ENCODE measurements at regions not wholly inside any gene's neighbourhood (a gene's known extent, or its start where the extent isn't known, plus 50 kb on each side); places are given as distances from the start of the nearest gene placed in this dataset.

GRCh38 chr10:117788911-117789310 lies 246.4 kb downstream of the EMX2 start (continued):
- TF ChIP-seq ATF2 (IDR thresholded peaks at IDR 0.05; ENCODE audit: low read length) = no peak
- TF ChIP-seq POLR2A (IDR thresholded peaks at IDR 0.05; ENCODE audit: control extremely low read depth in 1 of 2, low read depth in 2 of 2, low read length in 2 of 2) = no peak
- TF ChIP-seq, protein P1, sequence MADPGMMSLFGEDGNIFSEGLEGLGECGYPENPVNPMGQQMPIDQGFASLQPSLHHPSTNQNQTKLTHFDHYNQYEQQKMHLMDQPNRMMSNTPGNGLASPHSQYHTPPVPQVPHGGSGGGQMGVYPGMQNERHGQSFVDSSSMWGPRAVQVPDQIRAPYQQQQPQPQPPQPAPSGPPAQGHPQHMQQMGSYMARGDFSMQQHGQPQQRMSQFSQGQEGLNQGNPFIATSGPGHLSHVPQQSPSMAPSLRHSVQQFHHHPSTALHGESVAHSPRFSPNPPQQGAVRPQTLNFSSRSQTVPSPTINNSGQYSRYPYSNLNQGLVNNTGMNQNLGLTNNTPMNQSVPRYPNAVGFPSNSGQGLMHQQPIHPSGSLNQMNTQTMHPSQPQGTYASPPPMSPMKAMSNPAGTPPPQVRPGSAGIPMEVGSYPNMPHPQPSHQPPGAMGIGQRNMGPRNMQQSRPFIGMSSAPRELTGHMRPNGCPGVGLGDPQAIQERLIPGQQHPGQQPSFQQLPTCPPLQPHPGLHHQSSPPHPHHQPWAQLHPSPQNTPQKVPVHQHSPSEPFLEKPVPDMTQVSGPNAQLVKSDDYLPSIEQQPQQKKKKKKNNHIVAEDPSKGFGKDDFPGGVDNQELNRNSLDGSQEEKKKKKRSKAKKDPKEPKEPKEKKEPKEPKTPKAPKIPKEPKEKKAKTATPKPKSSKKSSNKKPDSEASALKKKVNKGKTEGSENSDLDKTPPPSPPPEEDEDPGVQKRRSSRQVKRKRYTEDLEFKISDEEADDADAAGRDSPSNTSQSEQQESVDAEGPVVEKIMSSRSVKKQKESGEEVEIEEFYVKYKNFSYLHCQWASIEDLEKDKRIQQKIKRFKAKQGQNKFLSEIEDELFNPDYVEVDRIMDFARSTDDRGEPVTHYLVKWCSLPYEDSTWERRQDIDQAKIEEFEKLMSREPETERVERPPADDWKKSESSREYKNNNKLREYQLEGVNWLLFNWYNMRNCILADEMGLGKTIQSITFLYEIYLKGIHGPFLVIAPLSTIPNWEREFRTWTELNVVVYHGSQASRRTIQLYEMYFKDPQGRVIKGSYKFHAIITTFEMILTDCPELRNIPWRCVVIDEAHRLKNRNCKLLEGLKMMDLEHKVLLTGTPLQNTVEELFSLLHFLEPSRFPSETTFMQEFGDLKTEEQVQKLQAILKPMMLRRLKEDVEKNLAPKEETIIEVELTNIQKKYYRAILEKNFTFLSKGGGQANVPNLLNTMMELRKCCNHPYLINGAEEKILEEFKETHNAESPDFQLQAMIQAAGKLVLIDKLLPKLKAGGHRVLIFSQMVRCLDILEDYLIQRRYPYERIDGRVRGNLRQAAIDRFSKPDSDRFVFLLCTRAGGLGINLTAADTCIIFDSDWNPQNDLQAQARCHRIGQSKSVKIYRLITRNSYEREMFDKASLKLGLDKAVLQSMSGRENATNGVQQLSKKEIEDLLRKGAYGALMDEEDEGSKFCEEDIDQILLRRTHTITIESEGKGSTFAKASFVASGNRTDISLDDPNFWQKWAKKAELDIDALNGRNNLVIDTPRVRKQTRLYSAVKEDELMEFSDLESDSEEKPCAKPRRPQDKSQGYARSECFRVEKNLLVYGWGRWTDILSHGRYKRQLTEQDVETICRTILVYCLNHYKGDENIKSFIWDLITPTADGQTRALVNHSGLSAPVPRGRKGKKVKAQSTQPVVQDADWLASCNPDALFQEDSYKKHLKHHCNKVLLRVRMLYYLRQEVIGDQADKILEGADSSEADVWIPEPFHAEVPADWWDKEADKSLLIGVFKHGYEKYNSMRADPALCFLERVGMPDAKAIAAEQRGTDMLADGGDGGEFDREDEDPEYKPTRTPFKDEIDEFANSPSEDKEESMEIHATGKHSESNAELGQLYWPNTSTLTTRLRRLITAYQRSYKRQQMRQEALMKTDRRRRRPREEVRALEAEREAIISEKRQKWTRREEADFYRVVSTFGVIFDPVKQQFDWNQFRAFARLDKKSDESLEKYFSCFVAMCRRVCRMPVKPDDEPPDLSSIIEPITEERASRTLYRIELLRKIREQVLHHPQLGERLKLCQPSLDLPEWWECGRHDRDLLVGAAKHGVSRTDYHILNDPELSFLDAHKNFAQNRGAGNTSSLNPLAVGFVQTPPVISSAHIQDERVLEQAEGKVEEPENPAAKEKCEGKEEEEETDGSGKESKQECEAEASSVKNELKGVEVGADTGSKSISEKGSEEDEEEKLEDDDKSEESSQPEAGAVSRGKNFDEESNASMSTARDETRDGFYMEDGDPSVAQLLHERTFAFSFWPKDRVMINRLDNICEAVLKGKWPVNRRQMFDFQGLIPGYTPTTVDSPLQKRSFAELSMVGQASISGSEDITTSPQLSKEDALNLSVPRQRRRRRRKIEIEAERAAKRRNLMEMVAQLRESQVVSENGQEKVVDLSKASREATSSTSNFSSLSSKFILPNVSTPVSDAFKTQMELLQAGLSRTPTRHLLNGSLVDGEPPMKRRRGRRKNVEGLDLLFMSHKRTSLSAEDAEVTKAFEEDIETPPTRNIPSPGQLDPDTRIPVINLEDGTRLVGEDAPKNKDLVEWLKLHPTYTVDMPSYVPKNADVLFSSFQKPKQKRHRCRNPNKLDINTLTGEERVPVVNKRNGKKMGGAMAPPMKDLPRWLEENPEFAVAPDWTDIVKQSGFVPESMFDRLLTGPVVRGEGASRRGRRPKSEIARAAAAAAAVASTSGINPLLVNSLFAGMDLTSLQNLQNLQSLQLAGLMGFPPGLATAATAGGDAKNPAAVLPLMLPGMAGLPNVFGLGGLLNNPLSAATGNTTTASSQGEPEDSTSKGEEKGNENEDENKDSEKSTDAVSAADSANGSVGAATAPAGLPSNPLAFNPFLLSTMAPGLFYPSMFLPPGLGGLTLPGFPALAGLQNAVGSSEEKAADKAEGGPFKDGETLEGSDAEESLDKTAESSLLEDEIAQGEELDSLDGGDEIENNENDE (IDR thresholded peaks at IDR 0.05; ENCODE audit: insufficient replicate concordance, low read length) = no peak

All from H1 (cell line).